ENCODE measurements at regions not wholly inside any gene's neighbourhood (a gene's known extent, or its start where the extent isn't known, plus 50 kb on each side); places are given as distances from the start of the nearest gene placed in this dataset.
"Not testable (repeated sequence)": the region's sequence is repeated elsewhere in the genome, so short reads cannot be mapped to it uniquely, and the experiment has no call there.

- DNase-seq, result no peak
Observed at GRCh38 chr9:135173066-135173465, 85.6 kb downstream of the OLFM1 start.

- no peak for DNase-seq
Observed at GRCh38 chr9:135174248-135174647, 86.8 kb downstream of the OLFM1 start.

GRCh38 chr9:135174981-135175380 is 87.5 kb downstream of the OLFM1 start:
- DNase-seq, result no peak

GRCh38 chr9:135176284-135176683 is 88.8 kb downstream of the OLFM1 start:
- no peak for DNase-seq

GRCh38 chr9:135177562-135177961 is 90.1 kb downstream of the OLFM1 start:
- not testable (repeated sequence) for DNase-seq

GRCh38 chr9:135178498-135178897 is 91.0 kb downstream of the OLFM1 start:
- DNase-seq, result no peak

GRCh38 chr9:135179041-135179440 is 91.6 kb downstream of the OLFM1 start:
- DNase-seq, result no peak

- no peak for DNase-seq
Observed at GRCh38 chr9:135179976-135180375, 92.5 kb downstream of the OLFM1 start.

GRCh38 chr9:135180586-135180985 is 93.1 kb downstream of the OLFM1 start:
- DNase-seq, result no peak

GRCh38 chr9:135181336-135181735 is 93.9 kb downstream of the OLFM1 start:
- DNase-seq, result no peak

- not testable (repeated sequence) for DNase-seq
Observed at GRCh38 chr9:135181841-135182240, 94.4 kb downstream of the OLFM1 start.

- no peak for DNase-seq
Observed at GRCh38 chr9:135183069-135183468, 95.6 kb downstream of the OLFM1 start.

GRCh38 chr9:135183528-135184180 is 96.2 kb downstream of the OLFM1 start:
- DNase-seq, result no peak

GRCh38 chr9:135184181-135185053 is 96.9 kb downstream of the OLFM1 start:
- no peak for DNase-seq

GRCh38 chr9:135185060-135185459 is 97.6 kb downstream of the OLFM1 start:
- DNase-seq, result no peak

- no peak for DNase-seq
Observed at GRCh38 chr9:135186248-135187164, 99.0 kb downstream of the OLFM1 start.

- DNase-seq, result no peak
Observed at GRCh38 chr9:135187365-135187764, 99.9 kb downstream of the OLFM1 start.

- DNase-seq, result no peak
Observed at GRCh38 chr9:135188681-135189151, 101.2 kb downstream of the OLFM1 start.

- no peak for DNase-seq
Observed at GRCh38 chr9:135189497-135189896, 102.0 kb downstream of the OLFM1 start.

- no peak for DNase-seq
Observed at GRCh38 chr9:135190789-135191577, 103.5 kb downstream of the OLFM1 start.

- no peak for DNase-seq
Observed at GRCh38 chr9:135192686-135193085, 105.2 kb downstream of the OLFM1 start.

GRCh38 chr9:135195975-135196374 is 108.5 kb downstream of the OLFM1 start:
- DNase-seq, result not testable (repeated sequence)
